ENCODE measurements at regions not wholly inside any gene's neighbourhood (a gene's known extent, or its start where the extent isn't known, plus 50 kb on each side); places are given as distances from the start of the nearest gene placed in this dataset.
"Not testable (repeated sequence)": the region's sequence is repeated elsewhere in the genome, so short reads cannot be mapped to it uniquely, and the experiment has no call there.

DNA sequence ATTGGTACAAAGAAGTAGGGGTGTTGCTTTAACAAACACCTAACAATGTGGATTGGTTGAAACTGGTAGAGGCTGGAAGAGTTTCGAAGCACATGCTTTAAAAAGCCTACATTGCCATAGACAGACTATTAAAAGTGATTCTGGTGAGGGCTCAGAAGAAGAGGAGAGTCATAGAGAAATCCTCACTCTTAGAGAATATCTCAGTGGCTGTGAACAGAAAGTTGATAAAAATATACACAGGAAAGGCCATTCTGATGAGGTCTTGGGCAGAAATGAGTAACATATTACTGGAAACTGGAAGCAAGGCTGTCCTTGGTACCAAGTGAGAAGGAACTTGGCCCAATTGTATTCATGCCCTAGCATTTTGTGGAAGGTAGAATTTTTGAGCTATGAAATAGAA is 173.7 kb upstream of the CRBN start:
- Histone ChIP-seq H3K27me3 (replicated peaks in 1 of 4; ENCODE audit: control extremely low read depth in 1 of 4, control insufficient read depth in 3 of 4, insufficient read depth in 4 of 4, low read length in 3 of 4) (no peaks in the 10 kb centered on the region), H2AFZ (ENCODE audit: insufficient read depth, low read depth, low read length, poor library complexity, severe bottlenecking) (no peak overlapping the region), H3K4me3 (ENCODE audit: control extremely low read depth in 1 of 5, extremely low read depth in 1 of 5, insufficient read depth in 1 of 5, low read depth in 2 of 5, low read length in 4 of 5) (no peak overlapping the region), H3K4me1 (ENCODE audit: control insufficient read depth in 2 of 2, insufficient read depth in 2 of 2, low read length in 2 of 2) (no peaks in the 10 kb centered on the region), H4K20me1 (ENCODE audit: control insufficient read depth, insufficient read depth, low read length, poor library complexity, severe bottlenecking) (no peaks in the 10 kb centered on the region), H3K4me2 (replicated peaks; ENCODE audit: low read depth, low read length, poor library complexity, severe bottlenecking) (no peak overlapping the region), H3K9ac (ENCODE audit: low read length) (no peak overlapping the region), H3K9me3 (ENCODE audit: control extremely low read depth in 1 of 3, control insufficient read depth in 2 of 3, insufficient read depth in 1 of 3, low read length in 2 of 3) (no peaks in the 10 kb centered on the region), H3K79me2 (ENCODE audit: control insufficient read depth, insufficient read depth, low read length) (no peaks in the 10 kb centered on the region), H3K27ac (ENCODE audit: low read length in 2 of 2) (no peak overlapping the region), H3K36me3 (replicated peaks in 1 of 2; ENCODE audit: control extremely low read depth in 1 of 2, control insufficient read depth in 1 of 2, extremely low read depth in 1 of 2, insufficient read depth in 2 of 2, low read length in 1 of 2) (no peaks in the 10 kb centered on the region)
- intact Hi-C loops (cut with micrococcal nuclease), result no loop called here
- H3K27ac Mint-ChIP-seq, result no peak overlapping the region
- ChIA-PET CTCF (no interaction called here), POLR2A (no interaction called here)
- H3K27me3 Mint-ChIP-seq, result no peaks in the 10 kb centered on the region
- no CpG with 5 or more reads among the region's 1 CpG for WGBS (ENCODE audit: insufficient coverage)
- no peaks in the 10 kb centered on the region for H3K4me1 Mint-ChIP-seq
- no peak overlapping the region for H3K4me3 Mint-ChIP-seq
- H3K9me3 Mint-ChIP-seq (ENCODE audit: insufficient read depth), result no peaks in the 10 kb centered on the region
- ATAC-seq (ENCODE audit: low read depth) (no peak), DNase-seq (no peak)
- TF ChIP-seq EZH2 (IDR thresholded peaks at IDR 0.05; ENCODE audit: borderline replicate concordance, insufficient read depth, low read depth, low read length, poor library complexity, severe bottlenecking), result no peak
- TF ChIP-seq, protein P1, sequence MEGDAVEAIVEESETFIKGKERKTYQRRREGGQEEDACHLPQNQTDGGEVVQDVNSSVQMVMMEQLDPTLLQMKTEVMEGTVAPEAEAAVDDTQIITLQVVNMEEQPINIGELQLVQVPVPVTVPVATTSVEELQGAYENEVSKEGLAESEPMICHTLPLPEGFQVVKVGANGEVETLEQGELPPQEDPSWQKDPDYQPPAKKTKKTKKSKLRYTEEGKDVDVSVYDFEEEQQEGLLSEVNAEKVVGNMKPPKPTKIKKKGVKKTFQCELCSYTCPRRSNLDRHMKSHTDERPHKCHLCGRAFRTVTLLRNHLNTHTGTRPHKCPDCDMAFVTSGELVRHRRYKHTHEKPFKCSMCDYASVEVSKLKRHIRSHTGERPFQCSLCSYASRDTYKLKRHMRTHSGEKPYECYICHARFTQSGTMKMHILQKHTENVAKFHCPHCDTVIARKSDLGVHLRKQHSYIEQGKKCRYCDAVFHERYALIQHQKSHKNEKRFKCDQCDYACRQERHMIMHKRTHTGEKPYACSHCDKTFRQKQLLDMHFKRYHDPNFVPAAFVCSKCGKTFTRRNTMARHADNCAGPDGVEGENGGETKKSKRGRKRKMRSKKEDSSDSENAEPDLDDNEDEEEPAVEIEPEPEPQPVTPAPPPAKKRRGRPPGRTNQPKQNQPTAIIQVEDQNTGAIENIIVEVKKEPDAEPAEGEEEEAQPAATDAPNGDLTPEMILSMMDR (IDR thresholded peaks at IDR 0.05), result no peak

GRCh38 chr3:3351226-3351625 is 171.7 kb upstream of the CRBN start:
- Histone ChIP-seq H3K9ac (ENCODE audit: low read length) (no peak overlapping the region), H3K9me3 (ENCODE audit: control extremely low read depth in 1 of 3, control insufficient read depth in 2 of 3, insufficient read depth in 1 of 3, low read length in 2 of 3) (no peaks in the 10 kb centered on the region), H4K20me1 (ENCODE audit: control insufficient read depth, insufficient read depth, low read length, poor library complexity, severe bottlenecking) (no peaks in the 10 kb centered on the region), H3K36me3 (replicated peaks in 1 of 2; ENCODE audit: control extremely low read depth in 1 of 2, control insufficient read depth in 1 of 2, extremely low read depth in 1 of 2, insufficient read depth in 2 of 2, low read length in 1 of 2) (no peaks in the 10 kb centered on the region), H3K4me2 (replicated peaks; ENCODE audit: low read depth, low read length, poor library complexity, severe bottlenecking) (no peak overlapping the region), H3K4me1 (ENCODE audit: control insufficient read depth in 2 of 2, insufficient read depth in 2 of 2, low read length in 2 of 2) (no peaks in the 10 kb centered on the region), H3K79me2 (ENCODE audit: control insufficient read depth, insufficient read depth, low read length) (no peaks in the 10 kb centered on the region), H2AFZ (ENCODE audit: insufficient read depth, low read depth, low read length, poor library complexity, severe bottlenecking) (no peak overlapping the region), H3K27me3 (replicated peaks in 1 of 4; ENCODE audit: control extremely low read depth in 1 of 4, control insufficient read depth in 3 of 4, insufficient read depth in 4 of 4, low read length in 3 of 4) (no peaks in the 10 kb centered on the region), H3K4me3 (ENCODE audit: control extremely low read depth in 1 of 5, extremely low read depth in 1 of 5, insufficient read depth in 1 of 5, low read depth in 2 of 5, low read length in 4 of 5) (no peak overlapping the region), H3K27ac (ENCODE audit: low read length in 2 of 2) (no peak overlapping the region)
- no peaks in the 10 kb centered on the region for H3K9me3 Mint-ChIP-seq (ENCODE audit: insufficient read depth)
- ChIA-PET CTCF (no interaction called here), POLR2A (no interaction called here)
- H3K27ac Mint-ChIP-seq, result no peak overlapping the region
- WGBS (ENCODE audit: insufficient coverage), result no CpG with 5 or more reads among the region's 3 CpGs
- H3K4me1 Mint-ChIP-seq, result no peaks in the 10 kb centered on the region
- no peaks in the 10 kb centered on the region for H3K27me3 Mint-ChIP-seq
- no peak overlapping the region for H3K4me3 Mint-ChIP-seq
- TF ChIP-seq, protein P1 (IDR thresholded peaks at IDR 0.05), result no peak
- no peak for TF ChIP-seq EZH2 (IDR thresholded peaks at IDR 0.05; ENCODE audit: borderline replicate concordance, insufficient read depth, low read depth, low read length, poor library complexity, severe bottlenecking)
- no peak for ATAC-seq (ENCODE audit: low read depth)
- intact Hi-C loops (cut with micrococcal nuclease), result no loop called here
- DNase-seq, result no peak

DNA sequence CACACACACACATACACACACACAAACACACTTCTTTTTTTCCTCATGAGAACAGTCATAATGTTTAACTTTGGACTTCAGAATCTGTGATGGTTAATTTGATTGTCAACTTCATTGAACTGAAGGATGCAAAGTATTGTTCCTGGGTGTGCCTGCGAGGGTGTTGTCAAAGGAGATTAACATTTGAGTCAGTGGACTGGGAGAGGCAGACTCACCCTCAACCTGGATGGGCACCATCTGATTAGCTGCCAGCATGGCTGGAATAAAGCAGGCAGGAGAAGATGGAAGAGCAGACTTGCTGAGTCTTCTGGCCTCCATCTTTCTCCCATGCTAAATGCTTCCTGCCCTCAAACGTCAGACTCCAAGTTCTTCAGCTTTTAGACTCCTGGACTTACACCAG is 167.6 kb upstream of the CRBN start:
- CTCF ChIA-PET; POLR2A ChIA-PET; H3K27me3 Mint-ChIP-seq; H3K4me1 ChIP-seq (ENCODE audit: control insufficient read depth in 2 of 2, insufficient read depth in 2 of 2, low read length in 2 of 2); H2AFZ ChIP-seq (ENCODE audit: insufficient read depth, low read depth, low read length, poor library complexity, severe bottlenecking); H3K27ac ChIP-seq (ENCODE audit: low read length in 2 of 2); H3K36me3 ChIP-seq (replicated peaks in 1 of 2; ENCODE audit: control extremely low read depth in 1 of 2, control insufficient read depth in 1 of 2, extremely low read depth in 1 of 2, insufficient read depth in 2 of 2, low read length in 1 of 2); H3K4me1 Mint-ChIP-seq; H3K9ac ChIP-seq (ENCODE audit: low read length); intact Hi-C loops (cut with micrococcal nuclease); DNase-seq; H3K9me3 Mint-ChIP-seq (ENCODE audit: insufficient read depth); H3K27me3 ChIP-seq (replicated peaks in 1 of 4; ENCODE audit: control extremely low read depth in 1 of 4, control insufficient read depth in 3 of 4, insufficient read depth in 4 of 4, low read length in 3 of 4); H4K20me1 ChIP-seq (ENCODE audit: control insufficient read depth, insufficient read depth, low read length, poor library complexity, severe bottlenecking); H3K4me3 ChIP-seq (ENCODE audit: control extremely low read depth in 1 of 5, extremely low read depth in 1 of 5, insufficient read depth in 1 of 5, low read depth in 2 of 5, low read length in 4 of 5); ATAC-seq (ENCODE audit: low read depth); H3K79me2 ChIP-seq (ENCODE audit: control insufficient read depth, insufficient read depth, low read length); H3K27ac Mint-ChIP-seq; H3K9me3 ChIP-seq (ENCODE audit: control extremely low read depth in 1 of 3, control insufficient read depth in 2 of 3, insufficient read depth in 1 of 3, low read length in 2 of 3); H3K4me2 ChIP-seq (replicated peaks; ENCODE audit: low read depth, low read length, poor library complexity, severe bottlenecking); H3K4me3 Mint-ChIP-seq: not testable (repeated sequence)
- 100% methylated on average over 1 of the region's 2 CpGs for WGBS (ENCODE audit: insufficient coverage)

Measured in B cell (primary cell).